NT2/D1 (cell line): ENCODE measurements at regions not wholly inside any gene's neighbourhood (a gene's known extent, or its start where the extent isn't known, plus 50 kb on each side); places are given as distances from the start of the nearest gene placed in this dataset.

Experiments used
- SUZ12 ChIP-seq: IDR thresholded peaks from 2 replicates; pipeline ENCODE4 v1.6.1; 2011; ENCODE audit not compliant: insufficient read length, insufficient read depth; ENCODE audit errors: extremely low read depth
- YY1 ChIP-seq: IDR thresholded peaks from 2 replicates; pipeline ENCODE4 v1.6.1; 2011; ENCODE audit not compliant: insufficient read length, insufficient read depth
- ZNF274 ChIP-seq: IDR thresholded peaks from 2 replicates; pipeline ENCODE4 v1.6.1; 2011; ENCODE audit warnings: mild to moderate bottlenecking, low read depth, low read length

- TF ChIP-seq ZNF274, result no peak
- no peak for TF ChIP-seq YY1
- no peak for TF ChIP-seq SUZ12
Observed at GRCh38 chr15:69887009-69887408, 210.7 kb downstream of the TLE3 start.
